SK-N-SH treated with all-trans-retinoic acid at 6 μM for 48 hours (cell line): ENCODE measurements at regions not wholly inside any gene's neighbourhood (a gene's known extent, or its start where the extent isn't known, plus 50 kb on each side); places are given as distances from the start of the nearest gene placed in this dataset.
"Not testable (repeated sequence)": the region's sequence is repeated elsewhere in the genome, so short reads cannot be mapped to it uniquely, and the experiment has no call there.

Experiments used
- ARNTL ChIP-seq: fragments of 450-650 bp; formaldehyde crosslinking; IDR thresholded peaks from 2 replicates; pipeline ENCODE4 v1.5.0; 2020; ENCODE audit warnings: low read depth, mild to moderate bottlenecking, moderate library complexity, borderline replicate concordance
- RARB ChIP-seq: fragments of 250-450 bp; sonication (Bioruptor Pico); IDR thresholded peaks from 2 replicates; pipeline ENCODE4 v1.8.0; 2021; ENCODE audit warnings: mild to moderate bottlenecking, moderate library complexity
- SNAI2 ChIP-seq: fragments of 250-450 bp; sonication (Bioruptor Pico); IDR thresholded peaks from 2 replicates; pipeline ENCODE4 v1.5.0; 2020; ENCODE audit warnings: mild to moderate bottlenecking, moderate library complexity
- TCF4 ChIP-seq: fragments of 250-450 bp; sonication (Bioruptor Pico); IDR thresholded peaks from 2 replicates; pipeline ENCODE4 v1.8.0; 2021; ENCODE audit warnings: mild to moderate bottlenecking, moderate library complexity, borderline replicate concordance
- ZC3H10 ChIP-seq: fragments of 250-450 bp; sonication (Bioruptor Pico); IDR thresholded peaks from 2 replicates; pipeline ENCODE4 v1.5.1; 2021; ENCODE audit warnings: mild to moderate bottlenecking, moderate library complexity
- ZFP3 ChIP-seq: fragments of 250-450 bp; sonication (Bioruptor Pico); IDR thresholded peaks from 2 replicates; pipeline ENCODE4 v1.5.0; 2020; ENCODE audit warnings: mild to moderate bottlenecking, moderate library complexity
- ZFP30 ChIP-seq: fragments of 450-650 bp; formaldehyde crosslinking; IDR thresholded peaks from 2 replicates; pipeline ENCODE4 v1.5.0; 2022; ENCODE audit warnings: mild to moderate bottlenecking, moderate library complexity
- ZNF565 ChIP-seq: fragments of 450-650 bp; formaldehyde crosslinking; conservative IDR thresholded peaks from 2 replicates; pipeline ENCODE4 v1.5.0; 2020; ENCODE audit warnings: low read depth, mild to moderate bottlenecking, moderate library complexity
- TF ChIP-seq, protein P1 (sequence below): fragments of 250-450 bp; sonication (Bioruptor Pico); IDR thresholded peaks from 2 replicates; pipeline ENCODE4 v1.8.0; 2020; ENCODE audit warnings: mild to moderate bottlenecking, moderate library complexity, borderline replicate concordance
- TF ChIP-seq, protein P2 (sequence below): fragments of 250-450 bp; sonication (Bioruptor Pico); IDR thresholded peaks from 2 replicates; pipeline ENCODE4 v1.5.1; 2020; ENCODE audit warnings: low read depth, mild to moderate bottlenecking, moderate library complexity
- TF ChIP-seq, protein P3 (sequence below): fragments of 250-450 bp; sonication (Bioruptor Pico); IDR thresholded peaks from 2 replicates; pipeline ENCODE4 v1.5.1; 2021; ENCODE audit warnings: mild to moderate bottlenecking, moderate library complexity

DNA sequence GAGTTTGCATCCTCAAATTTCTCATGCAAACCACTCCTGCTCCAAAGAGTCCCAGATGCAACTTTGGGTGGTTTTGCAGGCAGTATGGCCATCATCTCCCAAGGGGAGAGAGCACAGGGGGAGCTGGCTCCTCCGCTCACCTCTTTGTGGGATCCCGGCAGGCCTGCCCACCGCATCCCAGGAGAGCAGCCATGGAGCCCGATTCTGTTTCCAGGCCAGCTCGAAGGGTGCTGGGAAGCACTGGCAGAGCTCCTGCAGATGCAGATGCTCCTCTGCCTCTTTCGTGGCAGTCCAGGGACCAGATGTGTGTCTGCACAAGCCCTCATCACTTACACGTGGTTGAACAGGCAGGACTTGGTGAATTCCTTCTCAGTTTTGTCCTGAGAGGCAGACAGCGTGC lies 239.3 kb upstream of the SGCG start:
- not testable (repeated sequence) for TF ChIP-seq RARB (CRISPR knock-in tag); TCF4 (CRISPR knock-in tag); SNAI2 (CRISPR knock-in tag); ZFP3 (CRISPR knock-in tag); ARNTL; ZC3H10 (CRISPR knock-in tag); ZFP30; ZNF565 (CRISPR knock-in tag)
- TF ChIP-seq, protein P1, sequence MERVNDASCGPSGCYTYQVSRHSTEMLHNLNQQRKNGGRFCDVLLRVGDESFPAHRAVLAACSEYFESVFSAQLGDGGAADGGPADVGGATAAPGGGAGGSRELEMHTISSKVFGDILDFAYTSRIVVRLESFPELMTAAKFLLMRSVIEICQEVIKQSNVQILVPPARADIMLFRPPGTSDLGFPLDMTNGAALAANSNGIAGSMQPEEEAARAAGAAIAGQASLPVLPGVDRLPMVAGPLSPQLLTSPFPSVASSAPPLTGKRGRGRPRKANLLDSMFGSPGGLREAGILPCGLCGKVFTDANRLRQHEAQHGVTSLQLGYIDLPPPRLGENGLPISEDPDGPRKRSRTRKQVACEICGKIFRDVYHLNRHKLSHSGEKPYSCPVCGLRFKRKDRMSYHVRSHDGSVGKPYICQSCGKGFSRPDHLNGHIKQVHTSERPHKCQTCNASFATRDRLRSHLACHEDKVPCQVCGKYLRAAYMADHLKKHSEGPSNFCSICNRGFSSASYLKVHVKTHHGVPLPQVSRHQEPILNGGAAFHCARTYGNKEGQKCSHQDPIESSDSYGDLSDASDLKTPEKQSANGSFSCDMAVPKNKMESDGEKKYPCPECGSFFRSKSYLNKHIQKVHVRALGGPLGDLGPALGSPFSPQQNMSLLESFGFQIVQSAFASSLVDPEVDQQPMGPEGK (CRISPR knock-in tag): not testable (repeated sequence)
- TF ChIP-seq, protein P2, sequence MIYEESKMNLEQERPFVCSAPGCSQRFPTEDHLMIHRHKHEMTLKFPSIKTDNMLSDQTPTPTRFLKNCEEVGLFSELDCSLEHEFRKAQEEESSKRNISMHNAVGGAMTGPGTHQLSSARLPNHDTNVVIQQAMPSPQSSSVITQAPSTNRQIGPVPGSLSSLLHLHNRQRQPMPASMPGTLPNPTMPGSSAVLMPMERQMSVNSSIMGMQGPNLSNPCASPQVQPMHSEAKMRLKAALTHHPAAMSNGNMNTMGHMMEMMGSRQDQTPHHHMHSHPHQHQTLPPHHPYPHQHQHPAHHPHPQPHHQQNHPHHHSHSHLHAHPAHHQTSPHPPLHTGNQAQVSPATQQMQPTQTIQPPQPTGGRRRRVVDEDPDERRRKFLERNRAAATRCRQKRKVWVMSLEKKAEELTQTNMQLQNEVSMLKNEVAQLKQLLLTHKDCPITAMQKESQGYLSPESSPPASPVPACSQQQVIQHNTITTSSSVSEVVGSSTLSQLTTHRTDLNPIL (CRISPR knock-in tag): not testable (repeated sequence)
- TF ChIP-seq, protein P3, sequence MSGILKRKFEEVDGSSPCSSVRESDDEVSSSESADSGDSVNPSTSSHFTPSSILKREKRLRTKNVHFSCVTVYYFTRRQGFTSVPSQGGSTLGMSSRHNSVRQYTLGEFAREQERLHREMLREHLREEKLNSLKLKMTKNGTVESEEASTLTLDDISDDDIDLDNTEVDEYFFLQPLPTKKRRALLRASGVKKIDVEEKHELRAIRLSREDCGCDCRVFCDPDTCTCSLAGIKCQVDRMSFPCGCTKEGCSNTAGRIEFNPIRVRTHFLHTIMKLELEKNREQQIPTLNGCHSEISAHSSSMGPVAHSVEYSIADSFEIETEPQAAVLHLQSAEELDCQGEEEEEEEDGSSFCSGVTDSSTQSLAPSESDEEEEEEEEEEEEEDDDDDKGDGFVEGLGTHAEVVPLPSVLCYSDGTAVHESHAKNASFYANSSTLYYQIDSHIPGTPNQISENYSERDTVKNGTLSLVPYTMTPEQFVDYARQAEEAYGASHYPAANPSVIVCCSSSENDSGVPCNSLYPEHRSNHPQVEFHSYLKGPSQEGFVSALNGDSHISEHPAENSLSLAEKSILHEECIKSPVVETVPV (CRISPR knock-in tag): not testable (repeated sequence)
